ENCODE measurements at regions not wholly inside any gene's neighbourhood (a gene's known extent, or its start where the extent isn't known, plus 50 kb on each side); places are given as distances from the start of the nearest gene placed in this dataset.

DNA sequence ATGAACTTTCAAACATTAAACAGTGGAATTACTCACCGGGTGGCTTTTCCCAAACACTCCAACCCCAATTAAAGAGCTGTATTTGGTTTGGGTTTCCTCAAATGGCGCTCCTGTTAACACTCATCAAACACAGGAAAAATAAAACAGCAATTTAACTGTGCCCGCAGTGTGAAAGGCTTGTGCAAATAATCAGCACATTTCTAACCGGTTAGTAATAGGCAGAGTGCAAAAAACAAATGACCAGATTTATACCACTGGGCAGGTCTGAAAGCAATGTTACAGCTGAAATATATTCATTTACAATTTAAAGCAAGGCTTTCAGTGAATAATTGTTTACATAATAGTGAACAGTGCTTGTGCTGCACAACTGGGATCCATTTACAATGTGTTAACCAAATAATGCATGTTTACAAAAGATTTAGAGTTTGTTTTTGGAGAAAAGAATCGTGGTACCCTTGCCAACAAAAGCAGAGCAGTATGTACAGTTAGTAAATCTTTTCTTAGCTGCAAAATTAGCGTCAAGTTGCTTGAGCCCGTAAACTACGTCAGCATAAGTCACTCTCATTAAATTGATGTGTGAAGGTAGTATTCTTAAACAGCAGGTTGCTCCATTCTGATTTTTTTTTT is 662.9 kb upstream of the ZNF608 start:
- H3K27ac ChIP-seq (ENCODE audit: low read depth, low read length) = no peak overlapping the region
- WGBS, 3 donors = 54 to 85% (median 82%) methylated on average over 8 of the region's 8 CpGs

DNA sequence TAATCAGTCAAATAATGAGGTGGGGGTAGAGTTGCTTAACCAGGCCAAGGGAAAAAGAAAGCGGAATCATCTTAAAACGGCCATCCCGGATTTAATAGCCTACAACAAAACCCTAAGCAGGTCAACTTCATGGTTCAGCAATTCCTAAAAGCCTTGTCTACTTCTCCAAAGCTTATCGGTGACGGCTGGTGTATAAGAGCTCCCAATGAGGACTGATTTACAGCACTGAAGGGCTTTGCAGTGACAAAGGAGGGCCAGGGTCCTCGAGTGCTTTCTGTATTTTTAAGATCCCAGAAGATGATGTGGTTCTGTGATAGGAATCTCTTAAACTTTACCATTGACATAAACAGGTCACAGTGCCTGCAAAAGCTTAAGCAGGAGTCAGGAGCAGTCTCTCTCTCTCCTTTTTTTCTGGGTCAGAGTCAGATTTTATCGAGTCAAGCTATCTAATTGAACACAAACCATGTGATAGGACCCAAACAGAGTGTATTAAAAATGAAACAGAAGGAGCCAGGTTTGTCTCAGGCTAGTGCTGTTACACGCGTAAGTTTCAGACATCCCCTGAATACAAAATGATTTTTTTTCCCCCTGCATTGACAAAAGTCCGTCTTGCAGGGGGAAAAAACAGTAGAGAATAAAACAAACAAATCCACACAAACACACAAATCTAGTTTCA is 663.6 kb upstream of the ZNF608 start:
- 68 to 78% (median 71%) methylated on average over 10 of the region's 10 CpGs for WGBS, 3 donors
- H3K27ac ChIP-seq (ENCODE audit: low read depth, low read length) = no peak overlapping the region

- H3K27ac ChIP-seq (ENCODE audit: low read depth, low read length) = no peak overlapping the region
- WGBS, 3 donors = 15 to 43% (median 33%) methylated on average over 2 of the region's 2 CpGs
Observed at GRCh38 chr5:125410537-125411070, 664.2 kb upstream of the ZNF608 start.

- H3K27ac ChIP-seq (ENCODE audit: low read depth, low read length) = no peak overlapping the region
- 21 to 39% (median 22%) methylated on average over 4 of the region's 4 CpGs for WGBS, 3 donors
Observed at GRCh38 chr5:125411071-125411743, 664.8 kb upstream of the ZNF608 start.

- no peak overlapping the region for H3K27ac ChIP-seq (ENCODE audit: low read depth, low read length)
- 45 to 64% (median 47%) methylated on average over 16 of the region's 16 CpGs for WGBS, 3 donors
Observed at GRCh38 chr5:125411744-125412560, 665.5 kb upstream of the ZNF608 start.

DNA sequence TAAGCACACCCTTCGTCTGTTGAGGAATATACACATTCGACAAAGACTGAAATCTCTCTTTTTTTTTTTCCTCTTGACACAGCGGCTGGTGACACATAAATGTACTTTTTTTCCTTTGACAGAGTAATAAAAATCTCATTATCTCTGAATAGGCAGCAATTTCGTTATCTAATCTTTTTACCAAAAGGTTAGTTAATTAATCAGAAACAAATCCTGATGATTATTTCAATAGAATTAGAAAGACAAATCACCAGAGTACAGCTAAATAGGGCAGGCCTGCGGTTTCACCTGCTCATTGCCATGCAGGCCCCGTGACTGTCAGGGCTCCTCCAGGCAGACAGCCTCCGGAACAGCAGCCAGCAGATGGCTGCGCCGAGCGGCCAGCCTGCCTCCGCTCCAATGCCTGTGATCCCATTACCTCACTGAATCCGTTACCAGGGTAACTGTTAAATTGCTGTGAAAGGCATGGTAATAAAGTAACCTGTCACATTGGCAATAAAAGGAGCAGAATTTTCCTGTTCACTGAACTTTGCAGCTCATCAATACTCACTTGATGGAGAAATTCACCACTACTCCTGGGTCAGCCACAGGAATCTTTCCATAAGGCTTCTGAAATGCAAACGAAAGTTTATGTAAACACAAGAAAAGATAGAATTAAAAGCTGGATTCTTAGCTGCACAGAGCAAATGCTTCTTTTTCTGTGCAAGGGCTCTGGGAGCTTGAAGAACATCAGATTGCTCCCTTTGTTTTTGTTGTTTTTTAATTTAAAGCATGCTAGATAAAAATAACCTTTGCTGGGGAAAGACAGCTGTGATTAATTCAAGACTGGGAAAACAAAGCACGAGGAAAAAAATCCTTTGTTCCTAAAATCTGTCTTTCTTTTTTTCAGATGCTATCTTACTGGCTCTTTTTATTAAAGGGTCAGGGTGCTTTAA is 666.4 kb upstream of the ZNF608 start:
- H3K27ac ChIP-seq (ENCODE audit: low read depth, low read length) = no peak overlapping the region

GRCh38 chr5:125413496-125414274 is 667.2 kb upstream of the ZNF608 start:
- H3K27ac ChIP-seq (ENCODE audit: low read depth, low read length) = no peak overlapping the region
- WGBS, 3 donors = 88 to 92% (median 90%) methylated on average over 3 of the region's 3 CpGs

More for the DNA sequence above, 666.4 kb upstream of the ZNF608 start:
- WGBS, 3 donors = 37 to 46% (median 37%) methylated on average over 14 of the region's 14 CpGs

GRCh38 chr5:125415126-125415525 is 668.7 kb upstream of the ZNF608 start:
- 95 to 97% (median 95%) methylated on average over 6 of the region's 6 CpGs for WGBS, 3 donors
- H3K27ac ChIP-seq (ENCODE audit: low read depth, low read length) = no peak overlapping the region

DNA sequence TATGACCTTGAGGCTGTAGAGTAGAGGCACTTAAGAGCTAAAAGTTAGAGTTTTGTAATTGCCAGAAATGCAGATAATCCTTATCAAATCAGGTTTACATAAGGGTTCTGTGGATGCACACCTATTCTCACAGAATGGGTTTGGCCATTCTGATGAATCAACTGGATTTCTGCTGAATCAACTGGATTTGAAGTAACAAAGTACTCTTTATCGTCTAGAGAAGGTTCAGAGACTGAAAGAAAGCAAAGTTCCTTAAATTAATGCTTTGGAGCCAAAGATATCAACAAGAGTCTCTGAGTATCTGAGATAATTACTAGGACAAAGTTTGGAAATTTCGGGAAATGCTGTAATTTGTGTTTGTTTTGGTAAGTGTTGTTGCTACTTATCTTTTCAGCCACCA is 669.6 kb upstream of the ZNF608 start:
- WGBS, 3 donors = 72 to 87% (median 81%) methylated on average over 2 of the region's 2 CpGs
- no peak overlapping the region for H3K27ac ChIP-seq (ENCODE audit: low read depth, low read length)

DNA sequence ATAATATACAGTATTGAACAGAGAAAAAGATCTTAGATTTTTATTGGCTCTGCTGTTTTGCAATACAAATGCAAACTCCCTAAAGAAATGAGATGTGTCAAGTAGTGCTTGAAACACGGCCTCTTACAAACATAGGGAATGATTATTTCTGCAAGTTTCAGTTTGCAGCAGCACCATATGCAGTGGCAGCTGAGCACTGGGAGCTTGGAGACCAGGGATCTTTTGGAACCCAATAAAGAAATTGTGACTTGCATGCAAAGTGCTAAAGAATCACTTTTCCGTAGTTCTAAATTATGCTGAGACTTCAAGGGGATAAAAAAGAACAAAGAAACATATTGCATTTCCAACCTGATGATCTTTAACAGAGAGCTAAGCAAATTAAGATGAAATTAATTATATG is 674.6 kb upstream of the ZNF608 start:
- 89 to 94% (median 91%) methylated on average over 2 of the region's 2 CpGs for WGBS, 3 donors
- no peak overlapping the region for H3K27ac ChIP-seq (ENCODE audit: low read depth, low read length)

GRCh38 chr5:125422342-125422741 is 675.9 kb upstream of the ZNF608 start:
- WGBS, 3 donors = 79 to 88% (median 88%) methylated on average over 5 of the region's 5 CpGs
- no peak overlapping the region for H3K27ac ChIP-seq (ENCODE audit: low read depth, low read length)

GRCh38 chr5:125424402-125425141 is 678.1 kb upstream of the ZNF608 start:
- H3K27ac ChIP-seq (ENCODE audit: low read depth, low read length) = no peak overlapping the region
- WGBS, 3 donors = 52 to 62% (median 61%) methylated on average over 6 of the region's 6 CpGs

- H3K27ac ChIP-seq (ENCODE audit: low read depth, low read length) = no peak overlapping the region
- WGBS, 3 donors = 74 to 84% (median 78%) methylated on average over 1 of the region's 1 CpG
Observed at GRCh38 chr5:125429498-125429897, 683.1 kb upstream of the ZNF608 start.

DNA sequence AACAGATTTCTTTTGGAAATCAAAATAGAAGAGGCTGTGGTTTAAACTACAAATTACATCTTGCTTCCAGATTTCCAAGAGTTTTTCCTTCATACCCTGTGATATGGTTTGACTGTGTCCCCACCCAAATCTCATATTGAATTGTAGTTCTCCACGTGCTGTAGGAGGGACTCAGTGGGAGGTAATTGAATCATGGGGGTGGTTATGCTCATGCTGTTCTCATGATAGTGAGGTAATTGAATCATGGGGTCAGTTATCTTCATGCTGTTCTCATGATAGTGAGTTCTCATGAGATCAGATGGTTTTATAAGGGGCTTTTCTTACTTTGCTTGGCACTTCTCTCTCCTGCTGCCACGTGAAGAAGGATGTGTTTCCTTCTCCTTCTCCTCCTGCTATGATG is 687.0 kb upstream of the ZNF608 start:
- 53 to 63% (median 56%) methylated on average over 2 of the region's 2 CpGs for WGBS, 3 donors
- no peak overlapping the region for H3K27ac ChIP-seq (ENCODE audit: low read depth, low read length)

DNA sequence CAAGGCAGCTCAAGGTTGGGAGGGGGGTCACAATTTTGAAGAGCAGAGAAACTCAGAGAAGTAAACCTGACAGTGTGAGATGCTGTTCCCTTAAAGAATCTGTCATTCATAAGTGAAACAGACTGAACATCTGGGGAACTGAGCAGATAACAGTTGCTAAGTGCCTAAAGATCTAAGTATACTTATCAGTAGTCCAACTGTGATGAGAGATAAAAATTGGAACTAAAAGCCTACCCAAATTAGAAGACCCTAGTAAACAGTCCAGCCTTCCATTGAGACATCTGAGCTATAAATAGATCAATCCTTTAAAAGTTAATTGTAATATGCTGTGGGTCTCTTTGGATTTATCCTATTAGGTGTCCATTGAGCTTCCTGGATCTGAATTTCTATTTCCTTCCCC is 692.8 kb upstream of the ZNF608 start:
- no peak overlapping the region for H3K27ac ChIP-seq (ENCODE audit: low read depth, low read length)

- WGBS, 3 donors = 83 to 90% (median 88%) methylated on average over 3 of the region's 3 CpGs
- no peak overlapping the region for H3K27ac ChIP-seq (ENCODE audit: low read depth, low read length)
Observed at GRCh38 chr5:125440905-125441304, 694.5 kb upstream of the ZNF608 start.
